B cell (primary cell): ENCODE measurements at regions not wholly inside any gene's neighbourhood (a gene's known extent, or its start where the extent isn't known, plus 50 kb on each side); places are given as distances from the start of the nearest gene placed in this dataset.

Source experiments
- ATAC-seq: fragments of 200-7000 bp; cut with Tn5 transposase; one replicate; pipeline ENCODE4 v1.10.0; 2021; ENCODE audit warnings: low read depth, mild to moderate bottlenecking, moderate number of reproducible peaks, moderate library complexity
- CTCF ChIA-PET: fragments of 350-600 bp; sonication (Branson Sonifier 250); formaldehyde crosslinking; loops from one replicate; lab custom pipeline; 2021; ENCODE audit warnings: antibody characterized with exemption, inconsistent platforms; lab: Charles Lee
- POLR2A ChIA-PET: fragments of 350-600 bp; sonication (Branson Sonifier 250); formaldehyde crosslinking; loops from one replicate; lab custom pipeline; 2021; ENCODE audit warnings: antibody characterized with exemption; lab: Charles Lee
- DNase-seq: peaks from one replicate; pipeline ENCODE4 v3.0.0; 2013
- H2AFZ ChIP-seq: 2 replicates; pipeline ENCODE4 v1.6.1; 2012; ENCODE audit warnings: mild to moderate bottlenecking, low read depth, low read length; ENCODE audit not compliant: insufficient read depth, poor library complexity, severe bottlenecking
- H3K27ac ChIP-seq, 2 donors: 1 replicate in 1 of 2; 2 replicates in 1 of 2; pipeline ENCODE4 v1.5.1; 2012 to 2013; ENCODE audit warnings: low read length in 2 of 2, mild to moderate bottlenecking in 2 of 2, moderate library complexity in 1 of 2
- H3K27me3 ChIP-seq, 4 experiments: fragments of 200-600 bp in 1 of 4; sonication (generic) in 1 of 4; replicated peaks in 1 of 4; 1 replicate in 2 of 4; 2 replicates in 2 of 4; pipeline versions ENCODE4 v1.6.1 to v1.7.0; 2013 to 2016; ENCODE audit warnings: low read length in 3 of 4, mild to moderate bottlenecking in 2 of 4, mixed read lengths in 1 of 4, moderate library complexity in 1 of 4; ENCODE audit not compliant: insufficient read depth in 4 of 4, control insufficient read depth in 3 of 4; ENCODE audit errors: control extremely low read depth in 1 of 4
- H3K36me3 ChIP-seq, 2 experiments: replicated peaks in 1 of 2; 1 replicate in 1 of 2; 2 replicates in 1 of 2; pipeline versions ENCODE4 v1.6.1 to v1.7.1; 2013; ENCODE audit warnings: low read length in 1 of 2; ENCODE audit not compliant: insufficient read depth in 2 of 2, control insufficient read depth in 1 of 2; ENCODE audit errors: control extremely low read depth in 1 of 2, extremely low read depth in 1 of 2
- H3K4me1 ChIP-seq, 2 donors: fragments of 200-600 bp in 1 of 2; sonication (generic) in 1 of 2; 1 replicate in 1 of 2; 2 replicates in 1 of 2; pipeline versions ENCODE4 v1.5.1 to v1.6.1; 2013 to 2017; ENCODE audit warnings: low read length in 2 of 2; ENCODE audit not compliant: control insufficient read depth in 2 of 2, insufficient read depth in 2 of 2
- H3K4me2 ChIP-seq: replicated peaks from 2 replicates; pipeline ENCODE3; 2012; ENCODE audit warnings: mild to moderate bottlenecking, low read depth, low read length; ENCODE audit not compliant: poor library complexity, severe bottlenecking
- H3K4me3 ChIP-seq, 5 experiments: fragments of 200-600 bp in 1 of 5; sonication (generic) in 1 of 5; 1 replicate in 3 of 5; 2 replicates in 2 of 5; pipeline versions ENCODE4 v1.5.1 to v1.7.0; 2011 to 2016; ENCODE audit warnings: low read length in 4 of 5, mild to moderate bottlenecking in 4 of 5, low read depth in 2 of 5, control low read depth in 1 of 5, moderate library complexity in 1 of 5; ENCODE audit not compliant: insufficient read depth in 1 of 5; ENCODE audit errors: control extremely low read depth in 1 of 5, extremely low read depth in 1 of 5
- H3K79me2 ChIP-seq: fragments of 200-600 bp; sonication (generic); one replicate; pipeline ENCODE4 v1.6.0; 2016; ENCODE audit warnings: low read length; ENCODE audit not compliant: control insufficient read depth, insufficient read depth
- H3K9ac ChIP-seq: fragments of 200-600 bp; sonication (generic); 2 replicates; pipeline ENCODE4 v1.6.1; 2017; ENCODE audit warnings: mild to moderate bottlenecking, low read length, moderate library complexity
- H3K9me3 ChIP-seq, 3 donors: one replicate each; pipeline versions ENCODE4 v1.6.1 to v1.7.1; 2013; ENCODE audit warnings: low read length in 2 of 3; ENCODE audit not compliant: control insufficient read depth in 2 of 3, insufficient read depth in 1 of 3; ENCODE audit errors: control extremely low read depth in 1 of 3
- H4K20me1 ChIP-seq: 2 replicates; pipeline ENCODE4 v1.6.0; 2012; ENCODE audit warnings: mild to moderate bottlenecking, low read length; ENCODE audit not compliant: insufficient read depth, control insufficient read depth, poor library complexity, severe bottlenecking
- H3K27ac Mint-ChIP-seq: one replicate; pipeline ENCODE4 v1.8.0; 2021; ENCODE audit warnings: mixed read lengths
- H3K27me3 Mint-ChIP-seq: one replicate; pipeline ENCODE4 v1.8.0; 2021; ENCODE audit warnings: mixed read lengths
- H3K4me1 Mint-ChIP-seq: one replicate; pipeline ENCODE4 v1.8.0; 2021; ENCODE audit warnings: mixed read lengths
- H3K4me3 Mint-ChIP-seq: one replicate; pipeline ENCODE4 v1.8.0; 2021; ENCODE audit warnings: mixed read lengths
- H3K9me3 Mint-ChIP-seq: one replicate; pipeline ENCODE4 v1.8.0; 2022; ENCODE audit warnings: mixed read lengths; ENCODE audit not compliant: insufficient read depth
- EZH2 ChIP-seq: IDR thresholded peaks from 2 replicates; pipeline ENCODE4 v1.6.1; 2012; ENCODE audit warnings: borderline replicate concordance, low read depth, mild to moderate bottlenecking, moderate library complexity, low read length; ENCODE audit not compliant: insufficient read depth, poor library complexity, severe bottlenecking
- WGBS: methylation state at CpG from one replicate; pipeline ENCODE4 v1.1.5; 2013; ENCODE audit warnings: missing lambda C conversion rate; ENCODE audit not compliant: insufficient coverage; 5-methylcytosine and 5-hydroxymethylcytosine counted together
- intact Hi-C: fragments of 100-400 bp; cut with micrococcal nuclease; formaldehyde crosslinking; loops from one replicate; pipeline ENCODE4 v1.10.0; 2022
- TF ChIP-seq, protein P1 (sequence below): fragments of 200-600 bp; IDR thresholded peaks from one replicate; pipeline ENCODE4 v1.8.0; 2022; ENCODE audit warnings: antibody characterized with exemption, mild to moderate bottlenecking

DNA sequence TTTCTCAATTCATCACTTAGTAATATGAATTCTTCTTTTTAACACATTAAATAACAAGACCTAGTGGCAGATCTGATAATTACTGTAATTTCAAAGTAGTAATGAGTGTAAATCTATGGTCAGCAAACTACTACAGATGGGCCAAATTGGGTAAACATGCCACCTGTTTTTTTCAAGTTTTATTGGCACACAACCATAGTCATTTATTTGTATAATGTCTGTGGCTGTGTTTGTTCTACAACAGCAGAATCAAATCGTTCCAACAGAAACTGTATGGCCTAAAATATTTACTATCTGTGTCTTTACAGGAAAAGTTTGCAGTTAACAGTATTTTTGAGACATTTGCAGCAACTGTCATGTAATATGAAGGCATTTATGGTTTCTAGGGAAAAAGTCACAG lies 86.1 kb upstream of the EYA2 start:
- no peak overlapping the region for H3K27ac Mint-ChIP-seq
- Histone ChIP-seq H3K36me3 (no peaks in the 10 kb centered on the region), H3K27me3 (peaks cover 0 to 18% (median 3%) of the 10 kb centered on the region in 4 experiments), H3K9ac (no peak overlapping the region), H3K4me2 (no peak overlapping the region), H3K9me3 (no peaks in the 10 kb centered on the region), H4K20me1 (no peaks in the 10 kb centered on the region), H3K4me3 (no peak overlapping the region), H3K79me2 (no peaks in the 10 kb centered on the region), H2AFZ (no peak overlapping the region), H3K27ac (no peak overlapping the region), H3K4me1 (no peaks in the 10 kb centered on the region)
- intact Hi-C loops = no loop called here
- CTCF ChIA-PET = no interaction called here
- no CpG with 5 or more reads among the region's 1 CpG for WGBS
- ATAC-seq (no peak), DNase-seq (no peak)
- POLR2A ChIA-PET = no interaction called here
- TF ChIP-seq EZH2 = no peak
- TF ChIP-seq, protein P1, sequence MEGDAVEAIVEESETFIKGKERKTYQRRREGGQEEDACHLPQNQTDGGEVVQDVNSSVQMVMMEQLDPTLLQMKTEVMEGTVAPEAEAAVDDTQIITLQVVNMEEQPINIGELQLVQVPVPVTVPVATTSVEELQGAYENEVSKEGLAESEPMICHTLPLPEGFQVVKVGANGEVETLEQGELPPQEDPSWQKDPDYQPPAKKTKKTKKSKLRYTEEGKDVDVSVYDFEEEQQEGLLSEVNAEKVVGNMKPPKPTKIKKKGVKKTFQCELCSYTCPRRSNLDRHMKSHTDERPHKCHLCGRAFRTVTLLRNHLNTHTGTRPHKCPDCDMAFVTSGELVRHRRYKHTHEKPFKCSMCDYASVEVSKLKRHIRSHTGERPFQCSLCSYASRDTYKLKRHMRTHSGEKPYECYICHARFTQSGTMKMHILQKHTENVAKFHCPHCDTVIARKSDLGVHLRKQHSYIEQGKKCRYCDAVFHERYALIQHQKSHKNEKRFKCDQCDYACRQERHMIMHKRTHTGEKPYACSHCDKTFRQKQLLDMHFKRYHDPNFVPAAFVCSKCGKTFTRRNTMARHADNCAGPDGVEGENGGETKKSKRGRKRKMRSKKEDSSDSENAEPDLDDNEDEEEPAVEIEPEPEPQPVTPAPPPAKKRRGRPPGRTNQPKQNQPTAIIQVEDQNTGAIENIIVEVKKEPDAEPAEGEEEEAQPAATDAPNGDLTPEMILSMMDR = no peak
- no peaks in the 10 kb centered on the region for H3K4me1 Mint-ChIP-seq
- peaks cover 49% of the 10 kb centered on the region for H3K27me3 Mint-ChIP-seq
- H3K9me3 Mint-ChIP-seq = no peaks in the 10 kb centered on the region
- H3K4me3 Mint-ChIP-seq = no peak overlapping the region

DNA sequence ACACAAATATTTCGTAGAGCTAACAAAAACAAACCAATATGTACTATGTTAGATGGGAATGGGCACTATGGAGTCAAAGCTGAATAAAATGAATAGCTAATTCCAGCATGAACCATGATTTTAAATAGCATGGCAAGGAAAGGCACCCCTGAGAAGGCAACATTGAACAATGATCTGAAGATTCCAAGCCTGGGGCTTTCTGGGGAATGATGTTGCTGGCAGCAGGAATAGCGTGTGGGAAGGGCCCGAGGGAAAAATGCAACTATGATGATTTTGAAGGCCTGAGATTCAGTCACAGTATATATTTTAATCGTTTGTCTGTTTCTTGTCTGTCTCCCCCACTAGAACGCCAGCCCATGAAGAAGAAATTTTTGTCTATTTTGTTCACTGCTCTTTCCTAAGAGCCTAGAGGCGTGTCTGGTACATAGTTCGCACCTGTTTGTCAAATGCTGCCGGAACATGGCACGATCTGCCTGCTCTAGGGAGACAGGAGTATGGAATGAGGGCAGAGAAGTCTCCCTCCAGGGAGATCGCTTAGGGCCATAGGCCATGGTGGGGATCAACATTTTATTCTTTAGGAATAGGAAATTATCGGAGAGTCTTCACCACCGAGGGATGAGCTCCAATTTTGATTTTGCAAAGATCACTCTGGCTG lies 84.8 kb upstream of the EYA2 start:
- Mint-ChIP-seq H3K27ac (no peak overlapping the region), H3K4me1 (no peaks in the 10 kb centered on the region), H3K9me3 (no peaks in the 10 kb centered on the region), H3K27me3 (peaks cover 42% of the 10 kb centered on the region), H3K4me3 (no peak overlapping the region)
- Histone ChIP-seq H3K79me2 (no peaks in the 10 kb centered on the region), H3K4me2 (no peak overlapping the region), H3K27me3 (peaks cover 0 to 17% (median 3%) of the 10 kb centered on the region in 4 experiments), H3K27ac (no peak overlapping the region), H4K20me1 (no peaks in the 10 kb centered on the region), H3K9ac (no peak overlapping the region), H3K4me3 (no peak overlapping the region), H2AFZ (no peak overlapping the region), H3K4me1 (no peaks in the 10 kb centered on the region), H3K9me3 (no peaks in the 10 kb centered on the region), H3K36me3 (no peaks in the 10 kb centered on the region)
- WGBS = 89% methylated on average over 9 of the region's 12 CpGs
- TF ChIP-seq EZH2 = no peak
- TF ChIP-seq, protein P1 = no peak
- DNase-seq (no peak), ATAC-seq (no peak)
- ChIA-PET POLR2A (no interaction called here), CTCF (no interaction called here)
- intact Hi-C loops = no loop called here
